ENCODE measurements at regions not wholly inside any gene's neighbourhood (a gene's known extent, or its start where the extent isn't known, plus 50 kb on each side); places are given as distances from the start of the nearest gene placed in this dataset.

- DNase-seq, result no peak
These were observed 798.8 kb upstream of the HS6ST1 start for GRCh38 chr2:129117434-129117833.

- no peak for DNase-seq
These were observed 799.6 kb upstream of the HS6ST1 start for GRCh38 chr2:129118296-129118695.

GRCh38 chr2:129129087-129129486, 810.4 kb upstream of the HS6ST1 start:
- DNase-seq, result no peak

- DNase-seq, result no peak
These were observed 815.3 kb upstream of the HS6ST1 start for GRCh38 chr2:129133692-129134641.

GRCh38 chr2:129135017-129135416, 816.3 kb upstream of the HS6ST1 start:
- no peak for DNase-seq

- no peak for DNase-seq
These were observed 820.7 kb upstream of the HS6ST1 start for GRCh38 chr2:129139380-129139779.

GRCh38 chr2:129142465-129142864, 823.8 kb upstream of the HS6ST1 start:
- no peak for DNase-seq

- DNase-seq, result no peak
These were observed 825.6 kb upstream of the HS6ST1 start for GRCh38 chr2:129144082-129144791.

- no peak for DNase-seq
These were observed 827.0 kb upstream of the RAB6C start for GRCh38 chr2:129152514-129152913.

GRCh38 chr2:129160879-129161278, 818.6 kb upstream of the RAB6C start:
- no peak for DNase-seq

GRCh38 chr2:129164220-129164949, 815.1 kb upstream of the RAB6C start:
- no peak for DNase-seq

GRCh38 chr2:129165006-129165405, 814.5 kb upstream of the RAB6C start:
- no peak for DNase-seq

- DNase-seq, result no peak
These were observed 812.0 kb upstream of the RAB6C start for GRCh38 chr2:129167456-129167855.

- DNase-seq, result no peak
These were observed 808.9 kb upstream of the RAB6C start for GRCh38 chr2:129170570-129170969.

GRCh38 chr2:129174143-129174542, 805.3 kb upstream of the RAB6C start:
- DNase-seq, result no peak

- DNase-seq, result no peak
These were observed 804.4 kb upstream of the RAB6C start for GRCh38 chr2:129175051-129175450.

GRCh38 chr2:129176375-129176774, 803.1 kb upstream of the RAB6C start:
- no peak for DNase-seq

- no peak for DNase-seq
These were observed 801.1 kb upstream of the RAB6C start for GRCh38 chr2:129178356-129178755.

GRCh38 chr2:129179199-129179598, 800.3 kb upstream of the RAB6C start:
- no peak for DNase-seq

- no peak for DNase-seq
These were observed 799.2 kb upstream of the RAB6C start for GRCh38 chr2:129180124-129180716.

- no peak for DNase-seq
These were observed 798.0 kb upstream of the RAB6C start for GRCh38 chr2:129181433-129181832.

- no peak for DNase-seq
These were observed 797.5 kb upstream of the RAB6C start for GRCh38 chr2:129181963-129182362.

- no peak for DNase-seq
These were observed 792.1 kb upstream of the RAB6C start for GRCh38 chr2:129187343-129187742.

Measured in activated gamma-delta T cell (primary cell).